ENCODE measurements at regions not wholly inside any gene's neighbourhood (a gene's known extent, or its start where the extent isn't known, plus 50 kb on each side); places are given as distances from the start of the nearest gene placed in this dataset.

DNA sequence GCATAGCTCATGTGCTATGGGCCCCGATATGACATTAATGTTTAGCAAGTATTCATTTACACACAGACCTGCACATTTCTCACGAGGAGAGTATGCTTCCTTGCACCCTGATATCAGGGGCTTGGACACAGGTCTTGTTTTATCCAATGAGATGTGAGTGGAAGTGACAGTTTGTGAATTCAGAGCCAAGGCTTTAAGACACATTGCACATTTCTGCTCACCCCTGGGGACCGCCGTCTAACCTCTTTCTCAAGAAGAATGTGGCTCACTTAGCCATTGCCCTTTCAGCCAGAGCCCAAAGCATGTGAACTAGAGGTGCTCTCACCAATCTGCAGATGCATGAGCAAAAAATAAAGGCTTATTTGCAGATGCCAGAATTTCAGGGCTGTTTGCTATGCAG, 116.1 kb upstream of the C16orf82 start:
- ATAC-seq (no peak), DNase-seq (no peak)
- TF ChIP-seq, protein P1, sequence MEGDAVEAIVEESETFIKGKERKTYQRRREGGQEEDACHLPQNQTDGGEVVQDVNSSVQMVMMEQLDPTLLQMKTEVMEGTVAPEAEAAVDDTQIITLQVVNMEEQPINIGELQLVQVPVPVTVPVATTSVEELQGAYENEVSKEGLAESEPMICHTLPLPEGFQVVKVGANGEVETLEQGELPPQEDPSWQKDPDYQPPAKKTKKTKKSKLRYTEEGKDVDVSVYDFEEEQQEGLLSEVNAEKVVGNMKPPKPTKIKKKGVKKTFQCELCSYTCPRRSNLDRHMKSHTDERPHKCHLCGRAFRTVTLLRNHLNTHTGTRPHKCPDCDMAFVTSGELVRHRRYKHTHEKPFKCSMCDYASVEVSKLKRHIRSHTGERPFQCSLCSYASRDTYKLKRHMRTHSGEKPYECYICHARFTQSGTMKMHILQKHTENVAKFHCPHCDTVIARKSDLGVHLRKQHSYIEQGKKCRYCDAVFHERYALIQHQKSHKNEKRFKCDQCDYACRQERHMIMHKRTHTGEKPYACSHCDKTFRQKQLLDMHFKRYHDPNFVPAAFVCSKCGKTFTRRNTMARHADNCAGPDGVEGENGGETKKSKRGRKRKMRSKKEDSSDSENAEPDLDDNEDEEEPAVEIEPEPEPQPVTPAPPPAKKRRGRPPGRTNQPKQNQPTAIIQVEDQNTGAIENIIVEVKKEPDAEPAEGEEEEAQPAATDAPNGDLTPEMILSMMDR (IDR thresholded peaks at IDR 0.05) = no peak
- H3K9me3 ChIP-seq = no peaks in the 10 kb centered on the region
- intact Hi-C loops (cut with DNase I, micrococcal nuclease) = no loop called here
- no peaks in the 10 kb centered on the region for H3K4me1 ChIP-seq (ENCODE audit: low read depth)
- H3K4me3 ChIP-seq = no peak overlapping the region
- no peaks in the 10 kb centered on the region for H3K36me3 ChIP-seq (ENCODE audit: low read depth)

GRCh38 chr16:26951950-26952349, 114.8 kb upstream of the C16orf82 start:
- Histone ChIP-seq H3K4me3 (no peak overlapping the region), H3K9me3 (no peaks in the 10 kb centered on the region), H3K4me1 (ENCODE audit: low read depth) (no peaks in the 10 kb centered on the region), H3K36me3 (ENCODE audit: low read depth) (no peaks in the 10 kb centered on the region)
- DNase-seq = no peak
- intact Hi-C loops (cut with DNase I, micrococcal nuclease) = no loop called here
- TF ChIP-seq, protein P1 (IDR thresholded peaks at IDR 0.05) = no peak
- no peak for ATAC-seq

- no peaks in the 10 kb centered on the region for H3K9me3 ChIP-seq
- no peak overlapping the region for H3K4me3 ChIP-seq
- TF ChIP-seq, protein P1 (IDR thresholded peaks at IDR 0.05) = no peak
- intact Hi-C loops (cut with DNase I, micrococcal nuclease) = no loop called here
- DNase-seq (no peak), ATAC-seq (no peak)
- H3K36me3 ChIP-seq (ENCODE audit: low read depth) = no peaks in the 10 kb centered on the region
- no peaks in the 10 kb centered on the region for H3K4me1 ChIP-seq (ENCODE audit: low read depth)
Measured at GRCh38 chr16:26952411-26952810, 114.3 kb upstream of the C16orf82 start.

- Histone ChIP-seq H3K9me3 (no peaks in the 10 kb centered on the region), H3K4me1 (ENCODE audit: low read depth) (no peaks in the 10 kb centered on the region), H3K4me3 (no peak overlapping the region), H3K36me3 (ENCODE audit: low read depth) (no peaks in the 10 kb centered on the region)
- TF ChIP-seq, protein P1 (IDR thresholded peaks at IDR 0.05) = no peak
- ATAC-seq (no peak), DNase-seq (no peak)
- intact Hi-C loops (cut with DNase I, micrococcal nuclease) = no loop called here
Measured at GRCh38 chr16:26957283-26957859, 109.4 kb upstream of the C16orf82 start.

DNA sequence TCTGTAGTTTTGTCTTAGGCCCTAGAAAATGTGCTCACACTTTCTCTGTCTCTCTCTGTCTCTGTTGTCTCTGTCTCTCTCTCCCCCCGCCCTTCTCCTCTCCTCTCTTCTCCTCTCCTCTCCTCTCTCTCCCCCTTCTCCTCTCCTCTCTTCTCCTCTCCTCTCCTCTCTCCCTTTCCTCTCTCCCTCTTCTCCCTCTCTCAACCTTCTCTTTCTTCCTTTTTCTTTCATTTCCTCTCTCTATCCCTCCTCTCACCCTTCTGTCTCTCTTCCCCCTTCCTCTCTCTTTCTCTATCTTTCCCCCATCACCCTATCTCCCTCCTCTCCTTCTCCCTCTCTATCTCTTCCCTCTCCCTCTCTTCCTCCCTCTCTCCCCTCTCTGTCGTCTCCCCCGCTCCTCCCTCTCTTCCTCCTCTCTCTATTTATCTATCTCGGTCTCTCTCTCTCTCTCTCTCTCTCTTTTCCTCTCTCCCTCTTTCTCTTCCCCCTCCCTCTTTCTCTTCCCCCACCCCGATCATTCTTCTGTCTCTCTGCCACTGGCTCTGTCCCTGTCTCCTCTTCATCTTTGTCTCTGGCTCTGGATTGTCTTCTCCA, 107.2 kb upstream of the C16orf82 start:
- Histone ChIP-seq H3K4me3 (no peak overlapping the region), H3K4me1 (ENCODE audit: low read depth) (no peaks in the 10 kb centered on the region), H3K36me3 (ENCODE audit: low read depth) (no peaks in the 10 kb centered on the region), H3K9me3 (no peaks in the 10 kb centered on the region)
- no peak for ATAC-seq
- no peak for DNase-seq
- TF ChIP-seq, protein P1 (IDR thresholded peaks at IDR 0.05) = no peak
- intact Hi-C loops (cut with DNase I, micrococcal nuclease) = no loop called here
